ENCODE measurements at regions not wholly inside any gene's neighbourhood (a gene's known extent, or its start where the extent isn't known, plus 50 kb on each side); places are given as distances from the start of the nearest gene placed in this dataset.

DNA sequence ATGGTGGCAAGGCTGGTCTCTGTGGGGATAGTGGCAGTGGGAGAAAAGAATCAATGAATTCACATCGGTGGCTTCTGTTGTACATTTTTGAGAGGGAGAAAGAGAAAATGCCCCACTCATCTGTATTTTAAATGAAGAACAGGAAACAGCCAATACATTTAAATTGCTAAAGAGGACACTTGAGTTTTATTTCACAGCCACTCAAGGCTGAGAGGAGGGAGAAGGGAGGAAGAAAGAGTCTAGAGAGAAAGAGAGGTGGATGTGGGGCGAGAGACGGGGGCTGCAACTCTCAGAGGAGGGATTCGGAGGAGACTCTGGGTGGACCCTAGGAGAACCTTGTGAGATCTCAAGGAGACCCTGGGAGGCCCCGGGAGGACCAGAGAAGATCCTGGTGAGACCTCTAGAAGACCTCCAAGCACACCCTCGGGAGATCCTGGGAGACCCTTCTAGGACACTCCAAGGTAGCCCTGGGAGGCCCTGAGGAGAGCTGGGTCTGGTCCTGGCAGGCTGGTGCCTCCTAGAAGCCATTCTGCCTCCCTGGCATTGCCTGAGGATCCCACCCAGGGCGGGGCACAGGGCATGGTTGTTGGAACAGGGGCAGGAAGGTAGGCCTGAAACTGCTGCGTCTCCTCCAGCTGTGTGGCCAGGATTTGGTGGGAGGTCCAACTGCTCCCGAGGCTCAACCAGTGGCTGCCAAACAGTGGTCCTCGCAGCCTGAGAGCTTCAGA, 91.0 kb upstream of the SHISAL1 start:
- Histone ChIP-seq H3K36me3 (ENCODE audit: control insufficient read depth in 2 of 2, insufficient read depth in 1 of 2, low read length in 2 of 2) (no peaks in the 10 kb centered on the region), H3K4me1 (ENCODE audit: control insufficient read depth, insufficient read depth, low read length) (no peaks in the 10 kb centered on the region), H3K27ac (ENCODE audit: extremely low read depth, low read depth, low read length) (no peak overlapping the region), H3K4me3 (ENCODE audit: low read depth, low read length) (no peak overlapping the region), H3K9me3 (ENCODE audit: control insufficient read depth, insufficient read depth, low read depth, low read length) (no peaks in the 10 kb centered on the region)
- POLR2A ChIA-PET = no interaction called here
- CTCF ChIA-PET = no interaction called here
- no peak for TF ChIP-seq HOXC10 (CRISPR knock-in tag; IDR thresholded peaks at IDR 0.05)
- TF ChIP-seq SETDB1 (IDR thresholded peaks at IDR 0.05; ENCODE audit: insufficient read length, low read length) = no peak

DNA sequence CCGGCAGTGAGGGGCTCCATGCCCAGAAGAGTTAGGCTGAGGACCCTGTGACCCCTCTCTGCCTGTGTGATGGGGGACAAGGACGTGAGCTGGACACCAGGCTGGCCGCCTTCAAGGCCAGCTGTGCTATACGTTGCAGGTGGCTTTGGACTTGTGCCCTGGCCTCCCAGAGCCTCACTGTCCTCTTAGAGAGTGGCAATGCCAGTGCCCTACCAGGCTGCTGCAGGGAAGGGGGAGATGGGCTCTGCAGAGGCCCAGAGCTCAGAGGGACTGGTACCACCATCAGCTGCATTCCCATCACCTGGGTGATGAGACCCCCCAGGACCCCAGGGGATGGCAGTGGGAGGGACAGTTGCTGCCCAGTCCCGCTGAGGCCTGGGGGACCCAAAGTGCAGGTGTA, 90.4 kb upstream of the SHISAL1 start:
- H3K36me3 ChIP-seq (ENCODE audit: control insufficient read depth in 2 of 2, insufficient read depth in 1 of 2, low read length in 2 of 2) = no peaks in the 10 kb centered on the region
- CTCF ChIA-PET = interaction anchor here (1.1 kb wide), 1 partner anchor 410 kb away, joined by 3 read pairs; no protein-coding TSS in a partner anchor
- no peaks in the 10 kb centered on the region for H3K9me3 ChIP-seq (ENCODE audit: control insufficient read depth, insufficient read depth, low read depth, low read length)
- no peaks in the 10 kb centered on the region for H3K4me1 ChIP-seq (ENCODE audit: control insufficient read depth, insufficient read depth, low read length)
- POLR2A ChIA-PET = no interaction called here
- H3K4me3 ChIP-seq (ENCODE audit: low read depth, low read length) = no peak overlapping the region
- H3K27ac ChIP-seq (ENCODE audit: extremely low read depth, low read depth, low read length) = no peak overlapping the region
- no peak for TF ChIP-seq ZNF837 (tag by site-specific recombination; IDR thresholded peaks at IDR 0.05)
- TF ChIP-seq, protein P1, sequence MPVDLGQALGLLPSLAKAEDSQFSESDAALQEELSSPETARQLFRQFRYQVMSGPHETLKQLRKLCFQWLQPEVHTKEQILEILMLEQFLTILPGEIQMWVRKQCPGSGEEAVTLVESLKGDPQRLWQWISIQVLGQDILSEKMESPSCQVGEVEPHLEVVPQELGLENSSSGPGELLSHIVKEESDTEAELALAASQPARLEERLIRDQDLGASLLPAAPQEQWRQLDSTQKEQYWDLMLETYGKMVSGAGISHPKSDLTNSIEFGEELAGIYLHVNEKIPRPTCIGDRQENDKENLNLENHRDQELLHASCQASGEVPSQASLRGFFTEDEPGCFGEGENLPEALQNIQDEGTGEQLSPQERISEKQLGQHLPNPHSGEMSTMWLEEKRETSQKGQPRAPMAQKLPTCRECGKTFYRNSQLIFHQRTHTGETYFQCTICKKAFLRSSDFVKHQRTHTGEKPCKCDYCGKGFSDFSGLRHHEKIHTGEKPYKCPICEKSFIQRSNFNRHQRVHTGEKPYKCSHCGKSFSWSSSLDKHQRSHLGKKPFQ (tag by site-specific recombination; IDR thresholded peaks at IDR 0.05) = no peak
- no peak for TF ChIP-seq ZBTB1 (tag by site-specific recombination; IDR thresholded peaks at IDR 0.05)
- TF ChIP-seq ZNF202 (tag by site-specific recombination; IDR thresholded peaks at IDR 0.05; ENCODE audit: borderline replicate concordance) = no peak
- TF ChIP-seq REPIN1 (tag by site-specific recombination; IDR thresholded peaks at IDR 0.05; ENCODE audit: low read depth) = no peak
- no peak for TF ChIP-seq SALL2 (tag by site-specific recombination; IDR thresholded peaks at IDR 0.05; ENCODE audit: borderline replicate concordance)
- TF ChIP-seq ZNF658 (tag by site-specific recombination; IDR thresholded peaks at IDR 0.05) = no peak
- no peak for TF ChIP-seq ZNF211 (tag by site-specific recombination; IDR thresholded peaks at IDR 0.05; ENCODE audit: low read depth)
- TF ChIP-seq, protein P2, sequence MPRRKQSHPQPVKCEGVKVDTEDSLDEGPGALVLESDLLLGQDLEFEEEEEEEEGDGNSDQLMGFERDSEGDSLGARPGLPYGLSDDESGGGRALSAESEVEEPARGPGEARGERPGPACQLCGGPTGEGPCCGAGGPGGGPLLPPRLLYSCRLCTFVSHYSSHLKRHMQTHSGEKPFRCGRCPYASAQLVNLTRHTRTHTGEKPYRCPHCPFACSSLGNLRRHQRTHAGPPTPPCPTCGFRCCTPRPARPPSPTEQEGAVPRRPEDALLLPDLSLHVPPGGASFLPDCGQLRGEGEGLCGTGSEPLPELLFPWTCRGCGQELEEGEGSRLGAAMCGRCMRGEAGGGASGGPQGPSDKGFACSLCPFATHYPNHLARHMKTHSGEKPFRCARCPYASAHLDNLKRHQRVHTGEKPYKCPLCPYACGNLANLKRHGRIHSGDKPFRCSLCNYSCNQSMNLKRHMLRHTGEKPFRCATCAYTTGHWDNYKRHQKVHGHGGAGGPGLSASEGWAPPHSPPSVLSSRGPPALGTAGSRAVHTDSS (tag by site-specific recombination; IDR thresholded peaks at IDR 0.05) = no peak
- TF ChIP-seq ZXDB (tag by site-specific recombination; IDR thresholded peaks at IDR 0.05) = no peak
- TF ChIP-seq, protein P3, sequence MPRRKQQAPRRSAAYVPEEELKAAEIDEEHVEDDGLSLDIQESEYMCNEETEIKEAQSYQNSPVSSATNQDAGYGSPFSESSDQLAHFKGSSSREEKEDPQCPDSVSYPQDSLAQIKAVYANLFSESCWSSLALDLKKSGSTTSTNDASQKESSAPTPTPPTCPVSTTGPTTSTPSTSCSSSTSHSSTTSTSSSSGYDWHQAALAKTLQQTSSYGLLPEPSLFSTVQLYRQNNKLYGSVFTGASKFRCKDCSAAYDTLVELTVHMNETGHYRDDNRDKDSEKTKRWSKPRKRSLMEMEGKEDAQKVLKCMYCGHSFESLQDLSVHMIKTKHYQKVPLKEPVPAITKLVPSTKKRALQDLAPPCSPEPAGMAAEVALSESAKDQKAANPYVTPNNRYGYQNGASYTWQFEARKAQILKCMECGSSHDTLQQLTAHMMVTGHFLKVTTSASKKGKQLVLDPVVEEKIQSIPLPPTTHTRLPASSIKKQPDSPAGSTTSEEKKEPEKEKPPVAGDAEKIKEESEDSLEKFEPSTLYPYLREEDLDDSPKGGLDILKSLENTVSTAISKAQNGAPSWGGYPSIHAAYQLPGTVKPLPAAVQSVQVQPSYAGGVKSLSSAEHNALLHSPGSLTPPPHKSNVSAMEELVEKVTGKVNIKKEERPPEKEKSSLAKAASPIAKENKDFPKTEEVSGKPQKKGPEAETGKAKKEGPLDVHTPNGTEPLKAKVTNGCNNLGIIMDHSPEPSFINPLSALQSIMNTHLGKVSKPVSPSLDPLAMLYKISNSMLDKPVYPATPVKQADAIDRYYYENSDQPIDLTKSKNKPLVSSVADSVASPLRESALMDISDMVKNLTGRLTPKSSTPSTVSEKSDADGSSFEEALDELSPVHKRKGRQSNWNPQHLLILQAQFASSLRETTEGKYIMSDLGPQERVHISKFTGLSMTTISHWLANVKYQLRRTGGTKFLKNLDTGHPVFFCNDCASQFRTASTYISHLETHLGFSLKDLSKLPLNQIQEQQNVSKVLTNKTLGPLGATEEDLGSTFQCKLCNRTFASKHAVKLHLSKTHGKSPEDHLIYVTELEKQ (tag by site-specific recombination; IDR thresholded peaks at IDR 0.05; ENCODE audit: borderline replicate concordance) = no peak
- no peak for TF ChIP-seq ZNF549 (tag by site-specific recombination; IDR thresholded peaks at IDR 0.05)
- TF ChIP-seq ZBTB7A (tag by site-specific recombination; IDR thresholded peaks at IDR 0.05; ENCODE audit: low read depth) = no peak
- no peak for TF ChIP-seq GLI4 (tag by site-specific recombination; IDR thresholded peaks at IDR 0.05)
- no peak for TF ChIP-seq ZBTB20 (tag by site-specific recombination; IDR thresholded peaks at IDR 0.05)
- no peak for TF ChIP-seq ZNF433 (tag by site-specific recombination; IDR thresholded peaks at IDR 0.05; ENCODE audit: low read depth)
- TF ChIP-seq, protein P4, sequence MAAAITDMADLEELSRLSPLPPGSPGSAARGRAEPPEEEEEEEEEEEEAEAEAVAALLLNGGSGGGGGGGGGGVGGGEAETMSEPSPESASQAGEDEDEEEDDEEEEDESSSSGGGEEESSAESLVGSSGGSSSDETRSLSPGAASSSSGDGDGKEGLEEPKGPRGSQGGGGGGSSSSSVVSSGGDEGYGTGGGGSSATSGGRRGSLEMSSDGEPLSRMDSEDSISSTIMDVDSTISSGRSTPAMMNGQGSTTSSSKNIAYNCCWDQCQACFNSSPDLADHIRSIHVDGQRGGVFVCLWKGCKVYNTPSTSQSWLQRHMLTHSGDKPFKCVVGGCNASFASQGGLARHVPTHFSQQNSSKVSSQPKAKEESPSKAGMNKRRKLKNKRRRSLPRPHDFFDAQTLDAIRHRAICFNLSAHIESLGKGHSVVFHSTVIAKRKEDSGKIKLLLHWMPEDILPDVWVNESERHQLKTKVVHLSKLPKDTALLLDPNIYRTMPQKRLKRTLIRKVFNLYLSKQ (tag by site-specific recombination; IDR thresholded peaks at IDR 0.05; ENCODE audit: borderline replicate concordance) = no peak
- no peak for TF ChIP-seq ZNF426 (tag by site-specific recombination; IDR thresholded peaks at IDR 0.05)
- TF ChIP-seq ZNF350 (tag by site-specific recombination; IDR thresholded peaks at IDR 0.05) = no peak
- no peak for TF ChIP-seq ZNF544 (tag by site-specific recombination; IDR thresholded peaks at IDR 0.05)
